ENCODE measurements at regions not wholly inside any gene's neighbourhood (a gene's known extent, or its start where the extent isn't known, plus 50 kb on each side); places are given as distances from the start of the nearest gene placed in this dataset.
"Not testable (repeated sequence)": the region's sequence is repeated elsewhere in the genome, so short reads cannot be mapped to it uniquely, and the experiment has no call there.

DNA sequence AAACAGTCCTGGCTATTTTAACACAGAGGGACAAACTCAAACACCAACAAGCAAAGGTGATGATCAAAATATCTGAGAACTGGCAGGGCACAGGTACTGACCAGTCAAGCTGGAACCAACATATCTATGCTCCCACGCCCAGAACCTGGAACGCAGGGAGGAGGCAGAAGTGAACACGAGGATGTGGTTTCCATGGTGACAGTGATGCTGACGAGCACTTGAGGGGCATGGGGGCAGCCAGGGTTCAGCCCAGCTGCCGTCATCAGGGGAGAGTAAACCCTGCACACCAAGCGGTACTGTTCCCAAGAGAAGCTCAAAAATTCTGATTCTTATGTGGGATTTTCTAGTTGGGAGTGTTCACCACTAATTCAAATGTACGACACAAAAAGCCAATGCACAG is 113.6 kb upstream of the SFSWAP start:
- TF ChIP-seq, protein P1, sequence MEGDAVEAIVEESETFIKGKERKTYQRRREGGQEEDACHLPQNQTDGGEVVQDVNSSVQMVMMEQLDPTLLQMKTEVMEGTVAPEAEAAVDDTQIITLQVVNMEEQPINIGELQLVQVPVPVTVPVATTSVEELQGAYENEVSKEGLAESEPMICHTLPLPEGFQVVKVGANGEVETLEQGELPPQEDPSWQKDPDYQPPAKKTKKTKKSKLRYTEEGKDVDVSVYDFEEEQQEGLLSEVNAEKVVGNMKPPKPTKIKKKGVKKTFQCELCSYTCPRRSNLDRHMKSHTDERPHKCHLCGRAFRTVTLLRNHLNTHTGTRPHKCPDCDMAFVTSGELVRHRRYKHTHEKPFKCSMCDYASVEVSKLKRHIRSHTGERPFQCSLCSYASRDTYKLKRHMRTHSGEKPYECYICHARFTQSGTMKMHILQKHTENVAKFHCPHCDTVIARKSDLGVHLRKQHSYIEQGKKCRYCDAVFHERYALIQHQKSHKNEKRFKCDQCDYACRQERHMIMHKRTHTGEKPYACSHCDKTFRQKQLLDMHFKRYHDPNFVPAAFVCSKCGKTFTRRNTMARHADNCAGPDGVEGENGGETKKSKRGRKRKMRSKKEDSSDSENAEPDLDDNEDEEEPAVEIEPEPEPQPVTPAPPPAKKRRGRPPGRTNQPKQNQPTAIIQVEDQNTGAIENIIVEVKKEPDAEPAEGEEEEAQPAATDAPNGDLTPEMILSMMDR (IDR thresholded peaks at IDR 0.05): no peak
- no peak for TF ChIP-seq POLR2A (IDR thresholded peaks at IDR 0.05)
- Histone ChIP-seq H3K36me3 (replicated peaks in 1 of 2) (no peaks in the 10 kb centered on the region), H3K9me3 (replicated peaks in 1 of 3) (no peaks in the 10 kb centered on the region), H3K4me3 (no peak overlapping the region), H3K27me3 (no peaks in the 10 kb centered on the region), H3K27ac (no peak overlapping the region), H3K4me1 (replicated peaks in 1 of 2) (no peaks in the 10 kb centered on the region)
- DNase-seq: no peak
- intact Hi-C loops (cut with DNase I): no loop called here
- WGBS, 4 donors: 59 to 76% (median 66%) methylated on average over 5 to 7 of the region's 7 CpGs

DNA sequence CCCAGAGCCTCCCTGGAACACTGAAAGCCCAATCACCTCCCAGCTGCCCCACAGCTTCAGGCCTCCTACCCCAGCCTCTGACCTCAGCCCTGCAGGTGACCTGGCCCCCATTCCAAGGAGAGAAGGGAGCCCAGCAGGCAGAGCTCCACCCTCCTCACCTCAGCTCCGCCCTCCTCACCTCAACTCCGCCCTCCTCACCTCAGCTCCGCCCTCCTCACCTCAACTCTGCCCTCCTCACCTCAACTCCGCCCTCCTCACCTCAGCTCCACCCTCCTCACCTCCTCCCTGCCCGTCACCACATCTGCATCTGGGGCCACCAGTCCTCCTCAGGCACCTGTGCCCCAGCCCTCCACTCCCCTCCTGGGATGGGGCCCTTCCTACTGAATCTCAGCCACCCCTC is 112.2 kb upstream of the SFSWAP start:
- no peak for TF ChIP-seq POLR2A (IDR thresholded peaks at IDR 0.05)
- TF ChIP-seq, protein P1 (IDR thresholded peaks at IDR 0.05): no peak
- WGBS, 4 donors: 56 to 79% (median 78%) methylated on average over 5 of the region's 5 CpGs
- H3K4me3 ChIP-seq: no peak overlapping the region
- H3K9me3 ChIP-seq (replicated peaks in 1 of 3): no peaks in the 10 kb centered on the region
- no peaks in the 10 kb centered on the region for H3K36me3 ChIP-seq (replicated peaks in 1 of 2)
- DNase-seq: no peak
- H3K27me3 ChIP-seq: no peaks in the 10 kb centered on the region
- intact Hi-C loops (cut with DNase I): no loop called here
- no peak overlapping the region for H3K27ac ChIP-seq
- H3K4me1 ChIP-seq (replicated peaks in 1 of 2): no peaks in the 10 kb centered on the region

DNA sequence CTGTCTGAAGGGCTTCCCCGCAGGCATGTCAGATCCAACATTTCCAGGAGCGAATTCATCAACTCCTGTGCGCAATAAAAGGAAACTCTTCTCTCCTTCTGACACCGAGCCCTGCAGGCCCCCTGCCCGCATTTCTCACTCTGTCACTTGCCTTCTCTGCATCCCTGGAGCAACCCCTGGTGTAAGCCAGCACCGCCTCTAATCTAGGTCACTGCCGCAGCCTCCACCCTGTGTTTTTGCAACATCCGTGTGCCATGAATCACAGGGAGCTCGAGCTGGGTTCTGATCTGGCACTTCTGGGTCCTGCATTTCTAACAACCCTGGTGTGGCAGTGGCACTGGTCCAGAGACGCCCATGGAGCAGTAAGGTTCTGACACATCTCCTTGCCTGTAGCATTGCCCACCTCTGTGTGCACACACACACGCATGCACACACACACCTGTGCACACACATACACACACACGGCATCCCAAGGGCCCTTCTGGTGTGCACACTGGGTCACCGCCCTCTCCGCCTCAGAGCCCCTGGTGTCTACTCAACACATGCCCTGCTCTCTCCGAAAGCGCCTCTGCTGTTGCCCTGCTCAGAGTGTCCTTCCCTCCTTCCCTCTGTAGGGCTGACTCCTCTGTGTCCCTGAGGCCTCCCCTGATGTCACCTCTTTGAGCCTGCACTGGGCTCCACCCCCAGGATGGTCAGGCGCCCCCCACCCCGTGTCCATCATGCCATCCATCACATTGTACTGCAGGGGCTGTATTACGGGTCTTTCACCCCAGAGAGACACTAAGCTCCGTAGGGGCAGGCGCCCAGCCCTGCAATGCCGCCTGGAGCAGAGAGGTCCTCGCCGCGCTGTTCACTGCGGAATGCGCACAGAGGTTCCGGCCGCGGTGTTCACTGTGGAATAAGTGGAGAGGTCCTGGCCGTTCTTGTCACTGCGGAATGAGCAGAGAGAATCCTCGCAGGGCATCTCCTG is 111.4 kb upstream of the SFSWAP start:
- TF ChIP-seq, protein P1 (IDR thresholded peaks at IDR 0.05): no peak
- no peak for TF ChIP-seq POLR2A (IDR thresholded peaks at IDR 0.05)
- H3K4me1 ChIP-seq (replicated peaks in 1 of 2): no peaks in the 10 kb centered on the region
- no peaks in the 10 kb centered on the region for H3K27me3 ChIP-seq
- H3K4me3 ChIP-seq: no peak overlapping the region
- intact Hi-C loops (cut with DNase I): no loop called here
- 76 to 81% (median 77%) methylated on average over 26 to 33 of the region's 33 CpGs for WGBS, 4 donors
- no peak overlapping the region for H3K27ac ChIP-seq
- DNase-seq: no peak
- H3K9me3 ChIP-seq (replicated peaks in 1 of 3): no peaks in the 10 kb centered on the region
- no peaks in the 10 kb centered on the region for H3K36me3 ChIP-seq (replicated peaks in 1 of 2)

DNA sequence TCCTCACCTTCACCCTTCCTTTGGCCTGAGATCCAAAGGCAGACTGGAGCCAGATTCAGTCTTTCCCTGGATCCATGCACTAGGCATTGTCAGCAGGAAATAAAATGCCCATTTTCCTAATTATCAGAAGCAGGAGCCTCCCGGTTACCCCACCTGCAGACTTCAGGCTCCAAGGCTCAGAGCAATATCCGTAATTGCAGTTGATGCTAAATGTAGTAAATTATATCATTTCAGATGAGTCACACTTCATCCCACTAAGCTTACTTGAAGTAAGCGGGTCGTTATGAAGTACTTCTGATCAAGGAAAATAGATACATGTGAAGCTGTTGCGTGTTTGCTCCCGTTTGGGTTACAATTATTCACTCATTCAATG is 110.7 kb upstream of the SFSWAP start:
- no peak overlapping the region for H3K27ac ChIP-seq
- no peak for DNase-seq
- no peak for TF ChIP-seq POLR2A (IDR thresholded peaks at IDR 0.05)
- TF ChIP-seq, protein P1 (IDR thresholded peaks at IDR 0.05): no peak
- H3K9me3 ChIP-seq (replicated peaks in 1 of 3): no peaks in the 10 kb centered on the region
- H3K36me3 ChIP-seq (replicated peaks in 1 of 2): no peaks in the 10 kb centered on the region
- intact Hi-C loops (cut with DNase I): no loop called here
- H3K4me1 ChIP-seq (replicated peaks in 1 of 2): no peaks in the 10 kb centered on the region
- H3K27me3 ChIP-seq: peaks cover 5% of the 10 kb centered on the region
- H3K4me3 ChIP-seq: no peak overlapping the region
- 73 to 77% (median 75%) methylated on average over 6 of the region's 6 CpGs for WGBS, 4 donors

DNA sequence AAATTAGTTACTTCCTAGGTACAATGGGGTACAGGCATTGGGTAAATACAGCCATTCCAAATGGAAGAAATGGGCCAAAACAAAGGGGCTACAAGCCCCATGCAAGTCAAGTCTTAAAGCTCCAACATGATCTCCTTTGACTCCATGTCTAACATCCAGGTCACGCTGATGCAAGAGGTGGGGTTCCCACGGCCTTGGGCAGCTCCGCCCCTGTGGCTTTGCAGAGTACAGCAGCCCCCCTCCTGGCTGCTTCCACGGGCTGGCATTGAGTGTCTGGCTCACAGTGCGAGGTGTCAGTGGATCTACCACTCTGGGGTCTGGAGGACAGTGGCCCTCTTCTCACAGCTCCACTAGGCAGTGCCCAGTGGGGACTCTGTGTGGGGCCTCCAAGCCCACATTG is 109.4 kb upstream of the SFSWAP start:
- intact Hi-C loops (cut with DNase I); DNase-seq; H3K4me1 ChIP-seq (replicated peaks in 1 of 2); H3K27ac ChIP-seq; H3K9me3 ChIP-seq (replicated peaks in 1 of 3); H3K4me3 ChIP-seq; H3K27me3 ChIP-seq; H3K36me3 ChIP-seq (replicated peaks in 1 of 2): not testable (repeated sequence)
- WGBS, 4 donors: 76 to 80% (median 79%) methylated on average over 2 to 5 of the region's 5 CpGs; no CpG with 5 or more reads in 1 of the 4 donors

Measured in adrenal gland (tissue), 9 donors.